Progenitor cell of endocrine pancreas (in vitro differentiated cells): ENCODE measurements at regions not wholly inside any gene's neighbourhood (a gene's known extent, or its start where the extent isn't known, plus 50 kb on each side); places are given as distances from the start of the nearest gene placed in this dataset.

Experiments used
- DNase-seq: peaks from one replicate; pipeline ENCODE4 v3.0.0; 2021; ENCODE audit warnings: low spot score; ENCODE audit not compliant: unreplicated experiment
- H3K27ac Mint-ChIP-seq: 2 replicates; pipeline ENCODE4 v1.8.0; 2021; ENCODE audit warnings: mild to moderate bottlenecking, moderate library complexity, mixed read lengths
- H3K27me3 Mint-ChIP-seq: 2 replicates; pipeline ENCODE4 v1.8.0; 2021; ENCODE audit warnings: mixed read lengths
- H3K36me3 Mint-ChIP-seq: 2 replicates; pipeline ENCODE4 v1.8.0; 2022; ENCODE audit warnings: mixed read lengths; ENCODE audit not compliant: insufficient read depth
- H3K4me1 Mint-ChIP-seq: 2 replicates; pipeline ENCODE4 v1.8.0; 2021; ENCODE audit warnings: low read depth, mixed read lengths
- H3K4me3 Mint-ChIP-seq: 2 replicates; pipeline ENCODE4 v1.8.0; 2021; ENCODE audit warnings: low read depth, mild to moderate bottlenecking, moderate library complexity, mixed read lengths
- H3K9me3 Mint-ChIP-seq: 2 replicates; pipeline ENCODE4 v1.8.0; 2021; ENCODE audit warnings: low read depth, mixed read lengths
- CTCF ChIP-seq: fragments of 200-600 bp; sonication (generic); IDR thresholded peaks from one replicate; pipeline ENCODE4 v1.5.0; 2021; ENCODE audit warnings: antibody characterized with exemption, mild to moderate bottlenecking; ENCODE audit not compliant: unreplicated experiment

- Mint-ChIP-seq H3K27me3 (no peaks in the 10 kb centered on the region), H3K36me3 (no peaks in the 10 kb centered on the region), H3K4me1 (peaks cover 40% of the 10 kb centered on the region), H3K4me3 (no peak overlapping the region), H3K9me3 (peaks cover 14% of the 10 kb centered on the region), H3K27ac (peak overlapping the region; percentile 65)
- no peak for TF ChIP-seq CTCF
- DNase-seq = no peak
Observed at GRCh38 chr5:36443941-36444340, 142.2 kb upstream of the RANBP3L start.

GRCh38 chr5:36444582-36445418 lies 143.1 kb upstream of the RANBP3L start:
- H3K27ac Mint-ChIP-seq = peak overlapping the region; percentile 86
- H3K27me3 Mint-ChIP-seq = no peaks in the 10 kb centered on the region
- H3K36me3 Mint-ChIP-seq = no peaks in the 10 kb centered on the region
- peaks cover 14% of the 10 kb centered on the region for H3K9me3 Mint-ChIP-seq
- DNase-seq = no peak
- no peak overlapping the region for H3K4me3 Mint-ChIP-seq
- no peak for TF ChIP-seq CTCF
- peaks cover 38% of the 10 kb centered on the region for H3K4me1 Mint-ChIP-seq

- H3K4me3 Mint-ChIP-seq = no peak overlapping the region
- H3K36me3 Mint-ChIP-seq = no peaks in the 10 kb centered on the region
- H3K27ac Mint-ChIP-seq = peak overlapping the region; percentile 45
- H3K27me3 Mint-ChIP-seq = no peaks in the 10 kb centered on the region
- H3K9me3 Mint-ChIP-seq = peaks cover 10% of the 10 kb centered on the region
- DNase-seq = no peak
- no peak for TF ChIP-seq CTCF
- H3K4me1 Mint-ChIP-seq = peaks cover 22% of the 10 kb centered on the region
Observed at GRCh38 chr5:36447776-36448175, 146.1 kb upstream of the RANBP3L start.

GRCh38 chr5:36450229-36451014 lies 148.7 kb upstream of the RANBP3L start:
- Mint-ChIP-seq H3K36me3 (no peaks in the 10 kb centered on the region), H3K27me3 (no peaks in the 10 kb centered on the region), H3K27ac (no peak overlapping the region), H3K4me3 (no peak overlapping the region), H3K4me1 (peaks cover 5% of the 10 kb centered on the region), H3K9me3 (peaks cover 3% of the 10 kb centered on the region)
- DNase-seq = no peak
- no peak for TF ChIP-seq CTCF

GRCh38 chr5:36452424-36453006 lies 150.8 kb upstream of the RANBP3L start:
- peaks cover 5% of the 10 kb centered on the region for H3K4me1 Mint-ChIP-seq
- peaks cover 3% of the 10 kb centered on the region for H3K9me3 Mint-ChIP-seq
- H3K36me3 Mint-ChIP-seq = no peaks in the 10 kb centered on the region
- H3K27me3 Mint-ChIP-seq = no peaks in the 10 kb centered on the region
- no peak overlapping the region for H3K4me3 Mint-ChIP-seq
- DNase-seq = no peak
- peak overlapping the region; percentile 3 for H3K27ac Mint-ChIP-seq
- no peak for TF ChIP-seq CTCF
